H9 (cell line): ENCODE measurements at regions not wholly inside any gene's neighbourhood (a gene's known extent, or its start where the extent isn't known, plus 50 kb on each side); places are given as distances from the start of the nearest gene placed in this dataset.

Experiments
- DNase-seq: peaks from one replicate; pipeline ENCODE4 v3.0.0-alpha.2; 2017
- H2AFZ ChIP-seq: one replicate; pipeline ENCODE4 v1.6.1; 2013; ENCODE audit warnings: mild to moderate bottlenecking, low read length, control low read depth, moderate library complexity
- H2AK5ac ChIP-seq: 2 replicates; pipeline ENCODE4 v1.6.1; 2013; ENCODE audit warnings: low read length, control low read depth, mixed read lengths; ENCODE audit not compliant: insufficient read length
- H2BK120ac ChIP-seq: one replicate; pipeline ENCODE4 v1.6.1; 2013; ENCODE audit warnings: low read depth, mild to moderate bottlenecking, low read length, control low read depth, inconsistent platforms; ENCODE audit not compliant: poor library complexity, severe bottlenecking
- H2BK12ac ChIP-seq: 2 replicates; pipeline ENCODE4 v1.6.1; 2013; ENCODE audit warnings: low read length, control low read depth, mixed read lengths, low read depth; ENCODE audit not compliant: insufficient read length
- H2BK15ac ChIP-seq: 2 replicates; pipeline ENCODE4 v1.6.1; 2013; ENCODE audit warnings: low read depth, low read length, control low read depth
- H2BK20ac ChIP-seq: one replicate; pipeline ENCODE4 v1.6.1; 2013; ENCODE audit warnings: low read depth, mild to moderate bottlenecking, low read length, control low read depth, inconsistent platforms; ENCODE audit not compliant: poor library complexity, severe bottlenecking
- H2BK5ac ChIP-seq: 2 replicates; pipeline ENCODE4 v1.6.1; 2013; ENCODE audit warnings: low read length, control low read depth, mixed read lengths; ENCODE audit not compliant: insufficient read length
- H3K14ac ChIP-seq: 2 replicates; pipeline ENCODE4 v1.6.1; 2013; ENCODE audit warnings: low read length, control low read depth; ENCODE audit not compliant: insufficient read depth
- H3K18ac ChIP-seq: 2 replicates; pipeline ENCODE4 v1.6.1; 2013; ENCODE audit warnings: low read depth, mild to moderate bottlenecking, mixed read lengths, low read length, control low read depth; ENCODE audit not compliant: insufficient read length
- H3K23ac ChIP-seq: 2 replicates; pipeline ENCODE4 v1.6.1; 2013; ENCODE audit warnings: low read length, control low read depth, mixed read lengths, low read depth; ENCODE audit not compliant: insufficient read length
- H3K23me2 ChIP-seq: 2 replicates; pipeline ENCODE4 v1.6.1; 2013; ENCODE audit warnings: low read depth, mild to moderate bottlenecking, mixed read lengths, low read length, control low read depth; ENCODE audit not compliant: insufficient read length, poor library complexity, severe bottlenecking
- H3K27ac ChIP-seq: 2 replicates; pipeline ENCODE4 v1.5.1; 2013; ENCODE audit warnings: low read length, control low read depth, mixed read lengths, low read depth; ENCODE audit not compliant: insufficient read length
- H3K27me3 ChIP-seq: 2 replicates; pipeline ENCODE4 v1.6.1; 2013; ENCODE audit warnings: low read length, control low read depth, inconsistent platforms; ENCODE audit not compliant: insufficient read depth
- H3K4ac ChIP-seq: 2 replicates; pipeline ENCODE4 v1.6.1; 2013; ENCODE audit warnings: low read depth, mild to moderate bottlenecking, control low read depth, inconsistent platforms, low read length, moderate library complexity
- H3K4me1 ChIP-seq: 2 replicates; pipeline ENCODE4 v1.6.1; 2013; ENCODE audit warnings: low read length, control low read depth, inconsistent platforms; ENCODE audit not compliant: insufficient read depth
- H3K4me2 ChIP-seq: 2 replicates; pipeline ENCODE4 v1.6.1; 2013; ENCODE audit warnings: low read length, control low read depth, mixed read lengths; ENCODE audit not compliant: insufficient read length, insufficient read depth
- H3K56ac ChIP-seq: 2 replicates; pipeline ENCODE4 v1.6.1; 2013; ENCODE audit warnings: low read depth, mild to moderate bottlenecking, mixed read lengths, low read length, control low read depth; ENCODE audit not compliant: insufficient read length
- H3K79me1 ChIP-seq: 2 replicates; pipeline ENCODE4 v1.6.1; 2013; ENCODE audit warnings: low read depth, mild to moderate bottlenecking, moderate library complexity, low read length, control low read depth, inconsistent platforms; ENCODE audit not compliant: insufficient read depth, poor library complexity, severe bottlenecking
- H3K79me2 ChIP-seq: 2 replicates; pipeline ENCODE4 v1.6.1; 2013; ENCODE audit warnings: low read length, control low read depth, inconsistent platforms; ENCODE audit not compliant: insufficient read depth
- H3K9ac ChIP-seq: 2 replicates; pipeline ENCODE4 v1.6.1; 2013; ENCODE audit warnings: low read length, control low read depth, mixed read lengths; ENCODE audit not compliant: insufficient read length; ENCODE audit errors: extremely low read depth
- H3K9me3 ChIP-seq: one replicate; pipeline ENCODE4 v1.6.1; 2013; ENCODE audit warnings: low read depth, low read length, inconsistent platforms; ENCODE audit not compliant: control insufficient read depth
- H3T11ph ChIP-seq: one replicate; pipeline ENCODE4 v1.6.1; 2013; ENCODE audit warnings: mild to moderate bottlenecking, low read length, control low read depth, inconsistent platforms
- H4K20me1 ChIP-seq: one replicate; pipeline ENCODE4 v1.6.1; 2013; ENCODE audit not compliant: control insufficient read depth, insufficient read length, insufficient read depth
- H4K5ac ChIP-seq: 2 replicates; pipeline ENCODE4 v1.6.1; 2013; ENCODE audit warnings: low read depth, mild to moderate bottlenecking, mixed read lengths, low read length, control low read depth; ENCODE audit not compliant: insufficient read length
- H4K8ac ChIP-seq: replicated peaks from 2 replicates; pipeline ENCODE4 v1.6.1; 2013; ENCODE audit warnings: low read length, control low read depth, mixed read lengths, low read depth; ENCODE audit not compliant: insufficient read length
- H4K91ac ChIP-seq: 2 replicates; pipeline ENCODE4 v1.6.1; 2013; ENCODE audit warnings: low read depth, mild to moderate bottlenecking, moderate library complexity, mixed read lengths, low read length, control low read depth; ENCODE audit not compliant: insufficient read length
- H3K27ac Mint-ChIP-seq, 3 experiments: 2 replicates in 2 of 3; 3 replicates in 1 of 3; pipeline ENCODE4 v1.8.0; 2020 to 2021; ENCODE audit warnings: mixed read lengths in 3 of 3, mild to moderate bottlenecking in 1 of 3, moderate library complexity in 1 of 3
- H3K27me3 Mint-ChIP-seq: 2 replicates; pipeline ENCODE4 v1.8.0; 2021; ENCODE audit warnings: low read depth, mild to moderate bottlenecking, moderate library complexity, mixed read lengths
- H3K36me3 Mint-ChIP-seq, 3 experiments: 2 replicates in 2 of 3; 3 replicates in 1 of 3; pipeline ENCODE4 v1.8.0; 2020 to 2021; ENCODE audit warnings: low read depth in 3 of 3, mixed read lengths in 3 of 3; ENCODE audit not compliant: insufficient read depth in 1 of 3
- H3K4me1 Mint-ChIP-seq, 2 experiments: 2 replicates each; pipeline ENCODE4 v1.8.0; 2020; ENCODE audit warnings: mixed read lengths in 2 of 2
- H3K4me3 Mint-ChIP-seq, 2 experiments: 2 replicates in 1 of 2; 3 replicates in 1 of 2; pipeline ENCODE4 v1.8.0; 2020 to 2021; ENCODE audit warnings: mild to moderate bottlenecking in 2 of 2, mixed read lengths in 2 of 2, moderate library complexity in 1 of 2
- H3K9me3 Mint-ChIP-seq, 2 experiments: 2 replicates in 1 of 2; 3 replicates in 1 of 2; pipeline ENCODE4 v1.8.0; 2020; ENCODE audit warnings: mild to moderate bottlenecking in 2 of 2, mixed read lengths in 2 of 2, moderate library complexity in 1 of 2
- WGBS: extraction: QIAGEN DNeasy Blood & Tissue Kit; methylation state at CpG from one replicate; pipeline ENCODE4 v1.1.7; 2013; ENCODE audit warnings: missing lambda C conversion rate, low lambda C conversion rate, mixed read lengths; ENCODE audit not compliant: insufficient read length; ENCODE audit errors: extremely low coverage; 5-methylcytosine and 5-hydroxymethylcytosine counted together
- TF ChIP-seq, protein P1 (sequence below): fragments of 200-600 bp; sonication (generic); conservative IDR thresholded peaks from 3 replicates; pipeline ENCODE4 v1.8.0; 2021; ENCODE audit warnings: antibody characterized with exemption, mild to moderate bottlenecking

DNA sequence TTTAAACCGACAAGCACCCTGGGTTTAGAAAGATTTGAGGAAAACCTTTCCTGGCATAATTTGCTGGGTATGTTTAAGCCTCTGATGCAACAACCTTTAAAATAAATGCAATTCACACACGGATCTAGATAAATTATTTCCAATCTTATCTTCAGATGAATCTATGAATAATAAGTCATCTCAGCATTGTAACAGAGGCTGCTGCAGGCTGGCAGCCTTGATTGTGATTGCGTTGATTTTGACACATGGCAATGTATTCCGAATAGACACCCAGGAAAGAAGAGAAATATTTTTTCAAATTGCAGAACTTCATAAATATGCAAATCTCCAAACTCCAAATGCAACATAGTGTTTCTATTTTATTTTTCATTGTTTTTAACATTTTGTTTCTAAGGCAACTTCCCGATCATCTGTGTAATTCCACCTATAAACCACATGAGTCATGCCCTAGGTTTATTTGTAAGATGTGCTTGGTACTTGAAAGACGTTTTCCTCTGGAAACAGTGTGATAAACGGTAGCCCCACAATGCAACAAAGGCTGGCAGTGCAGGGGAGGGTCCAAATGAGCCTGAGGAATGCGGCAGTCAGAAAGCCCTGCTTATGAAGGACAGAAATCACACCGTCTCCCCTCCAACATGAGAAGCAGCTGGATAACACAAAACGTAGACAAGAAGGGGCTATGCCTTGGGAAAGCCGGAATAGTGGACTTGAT, 359.0 kb downstream of the BRD1 start:
- peaks cover 23% of the 10 kb centered on the region for H3K27me3 Mint-ChIP-seq
- H3K56ac ChIP-seq = no peak overlapping the region
- H3K14ac ChIP-seq = no peak overlapping the region
- H2BK12ac ChIP-seq = no peak overlapping the region
- H3K9me3 Mint-ChIP-seq = no peaks in the 10 kb centered on the region; a peak in 1 of 5 replicates
- no peak overlapping the region for H2AFZ ChIP-seq
- H3K79me1 ChIP-seq = no peaks in the 10 kb centered on the region
- H4K8ac ChIP-seq = no peak overlapping the region
- H2BK120ac ChIP-seq = no peak overlapping the region
- no peaks in the 10 kb centered on the region for H3K4me1 ChIP-seq
- no peaks in the 10 kb centered on the region for H4K20me1 ChIP-seq
- no peak overlapping the region for H3K4ac ChIP-seq
- peaks cover 25 to 30% of the 10 kb centered on the region in 2 experiments for H3K4me1 Mint-ChIP-seq
- no peak overlapping the region for H3K23ac ChIP-seq
- no CpG with 5 or more reads among the region's 11 CpGs for WGBS
- TF ChIP-seq, protein P1, sequence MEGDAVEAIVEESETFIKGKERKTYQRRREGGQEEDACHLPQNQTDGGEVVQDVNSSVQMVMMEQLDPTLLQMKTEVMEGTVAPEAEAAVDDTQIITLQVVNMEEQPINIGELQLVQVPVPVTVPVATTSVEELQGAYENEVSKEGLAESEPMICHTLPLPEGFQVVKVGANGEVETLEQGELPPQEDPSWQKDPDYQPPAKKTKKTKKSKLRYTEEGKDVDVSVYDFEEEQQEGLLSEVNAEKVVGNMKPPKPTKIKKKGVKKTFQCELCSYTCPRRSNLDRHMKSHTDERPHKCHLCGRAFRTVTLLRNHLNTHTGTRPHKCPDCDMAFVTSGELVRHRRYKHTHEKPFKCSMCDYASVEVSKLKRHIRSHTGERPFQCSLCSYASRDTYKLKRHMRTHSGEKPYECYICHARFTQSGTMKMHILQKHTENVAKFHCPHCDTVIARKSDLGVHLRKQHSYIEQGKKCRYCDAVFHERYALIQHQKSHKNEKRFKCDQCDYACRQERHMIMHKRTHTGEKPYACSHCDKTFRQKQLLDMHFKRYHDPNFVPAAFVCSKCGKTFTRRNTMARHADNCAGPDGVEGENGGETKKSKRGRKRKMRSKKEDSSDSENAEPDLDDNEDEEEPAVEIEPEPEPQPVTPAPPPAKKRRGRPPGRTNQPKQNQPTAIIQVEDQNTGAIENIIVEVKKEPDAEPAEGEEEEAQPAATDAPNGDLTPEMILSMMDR = no peak
- H3K27ac Mint-ChIP-seq = 0 out of 7 replicates have a peak overlapping the region, but pooled peaks of 1 of the 3 experiments have one; percentile 34
- no peak for DNase-seq
- H3T11ph ChIP-seq = no peak overlapping the region
- H3K23me2 ChIP-seq = no peaks in the 10 kb centered on the region
- H2BK5ac ChIP-seq = no peak overlapping the region
- H3K4me2 ChIP-seq = no peak overlapping the region
- no peak overlapping the region for H3K18ac ChIP-seq
- no peak overlapping the region for H2BK20ac ChIP-seq
- no peak overlapping the region for H4K91ac ChIP-seq
- no peaks in the 10 kb centered on the region for H3K36me3 Mint-ChIP-seq
- no peak overlapping the region for H2AK5ac ChIP-seq
- no peaks in the 10 kb centered on the region for H3K27me3 ChIP-seq
- H2BK15ac ChIP-seq = no peak overlapping the region
- no peak overlapping the region for H3K4me3 Mint-ChIP-seq
- H3K27ac ChIP-seq = no peak overlapping the region
- no peak overlapping the region for H3K9ac ChIP-seq
- no peak overlapping the region for H4K5ac ChIP-seq
- no peaks in the 10 kb centered on the region for H3K9me3 ChIP-seq
- no peaks in the 10 kb centered on the region for H3K79me2 ChIP-seq
